ENCODE measurements at regions not wholly inside any gene's neighbourhood (a gene's known extent, or its start where the extent isn't known, plus 50 kb on each side); places are given as distances from the start of the nearest gene placed in this dataset.

GRCh38 chr9:17870722-17871121 lies 291.9 kb downstream of the SH3GL2 start (continued):
- TF ChIP-seq ZBTB43 (CRISPR knock-in tag; IDR thresholded peaks at IDR 0.05) (no peak), ELF4 (CRISPR knock-in tag; IDR thresholded peaks at IDR 0.05; ENCODE audit: low read depth) (no peak), E2F4 (CRISPR knock-in tag; IDR thresholded peaks at IDR 0.05; ENCODE audit: borderline replicate concordance, low read depth) (no peak), ZNF317 (CRISPR knock-in tag; IDR thresholded peaks at IDR 0.05; ENCODE audit: borderline replicate concordance, low read depth) (no peak), FOXK1 (CRISPR knock-in tag; IDR thresholded peaks at IDR 0.05) (no peak), MLX (CRISPR knock-in tag; IDR thresholded peaks at IDR 0.05) (no peak), TCF7 (CRISPR knock-in tag; IDR thresholded peaks at IDR 0.05; ENCODE audit: low read depth) (no peak), GABPB1 (CRISPR knock-in tag; IDR thresholded peaks at IDR 0.05) (no peak)

- Mint-ChIP-seq H3K27me3 (ENCODE audit: low read depth) (no peaks in the 10 kb centered on the region), H3K36me3 (no peaks in the 10 kb centered on the region), H3K9me3 (peaks cover 14% of the 10 kb centered on the region), H3K4me1 (no peaks in the 10 kb centered on the region), H3K27ac (no peak overlapping the region), H3K4me3 (no peak overlapping the region)
- ATAC-seq (no peak), DNase-seq (ENCODE audit: low spot score) (no peak)
- ChIA-PET CTCF (no interaction called here), POLR2A (no interaction called here)
- no peak for TF ChIP-seq NFE2L1 (CRISPR knock-in tag; IDR thresholded peaks at IDR 0.05)
- TF ChIP-seq IRF2 (CRISPR knock-in tag; IDR thresholded peaks at IDR 0.05; ENCODE audit: borderline replicate concordance, low read depth), result no peak
- no peak for TF ChIP-seq ATF6 (CRISPR knock-in tag; IDR thresholded peaks at IDR 0.05)
- TF ChIP-seq ZNF263 (CRISPR knock-in tag; IDR thresholded peaks at IDR 0.05; ENCODE audit: low read depth), result no peak
- TF ChIP-seq SMAD4 (CRISPR knock-in tag; IDR thresholded peaks at IDR 0.05), result no peak
- TF ChIP-seq ZNF416 (CRISPR knock-in tag; IDR thresholded peaks at IDR 0.05), result no peak
- TF ChIP-seq ESRRA (CRISPR knock-in tag; IDR thresholded peaks at IDR 0.05; ENCODE audit: borderline replicate concordance), result no peak
- no peak for TF ChIP-seq HMGXB4 (CRISPR knock-in tag; IDR thresholded peaks at IDR 0.05)
- TF ChIP-seq FOXJ3 (CRISPR knock-in tag; IDR thresholded peaks at IDR 0.05; ENCODE audit: borderline replicate concordance), result no peak
Observed at GRCh38 chr9:17871213-17871890, 292.5 kb downstream of the SH3GL2 start.

GRCh38 chr9:17875886-17876285 lies 297.0 kb downstream of the SH3GL2 start:
- no peaks in the 10 kb centered on the region for H3K27me3 Mint-ChIP-seq (ENCODE audit: low read depth)
- no peak for ATAC-seq
- no peak for TF ChIP-seq ZNF219 (CRISPR knock-in tag; IDR thresholded peaks at IDR 0.05; ENCODE audit: borderline replicate concordance)
- no peak for TF ChIP-seq NFYB (CRISPR knock-in tag; conservative IDR thresholded peaks at IDR 0.05; ENCODE audit: low read depth)
- TF ChIP-seq KAT7 (CRISPR knock-in tag; IDR thresholded peaks at IDR 0.05; ENCODE audit: borderline replicate concordance), result no peak
- TF ChIP-seq ZNF416 (CRISPR knock-in tag; IDR thresholded peaks at IDR 0.05), result no peak
- TF ChIP-seq NFE2L1 (CRISPR knock-in tag; IDR thresholded peaks at IDR 0.05), result no peak
- TF ChIP-seq ZNF425 (CRISPR knock-in tag; conservative IDR thresholded peaks at IDR 0.05), result no peak

More at GRCh38 chr9:17875886-17876285, 297.0 kb downstream of the SH3GL2 start:
- CTCF ChIA-PET, result no interaction called here
- POLR2A ChIA-PET, result no interaction called here
- H3K4me3 Mint-ChIP-seq, result no peak overlapping the region
- H3K4me1 Mint-ChIP-seq, result peaks cover 3% of the 10 kb centered on the region
- H3K9me3 Mint-ChIP-seq, result peaks cover 14% of the 10 kb centered on the region
- no peak overlapping the region for H3K27ac Mint-ChIP-seq
- no peak for DNase-seq (ENCODE audit: low spot score)
- no peaks in the 10 kb centered on the region for H3K36me3 Mint-ChIP-seq

All from WTC11 (cell line).